ENCODE measurements at regions not wholly inside any gene's neighbourhood (a gene's known extent, or its start where the extent isn't known, plus 50 kb on each side); places are given as distances from the start of the nearest gene placed in this dataset.

GRCh38 chr7:36029853-36030515 lies 123.1 kb upstream of the EEPD1 start:
- intact Hi-C loops (cut with micrococcal nuclease) = loop anchor here (10.0 kb wide), 1 partner anchor 365 kb away; no protein-coding TSS in a partner anchor
- H3K9ac ChIP-seq (replicated peaks; ENCODE audit: extremely low read depth, insufficient read depth, low read length) = no peak overlapping the region

GRCh38 chr7:36032361-36032818 lies 120.7 kb upstream of the EEPD1 start:
- no peak overlapping the region for H3K27ac ChIP-seq (ENCODE audit: insufficient read depth, low read depth, low read length)
- TF ChIP-seq MAX (IDR thresholded peaks at IDR 0.05; ENCODE audit: insufficient read depth, insufficient read length) = no peak
- no peak for TF ChIP-seq EZH2 (IDR thresholded peaks at IDR 0.05; ENCODE audit: borderline replicate concordance, low read depth, low read length, severe bottlenecking)
- TF ChIP-seq CTCF (IDR thresholded peaks at IDR 0.05; ENCODE audit: extremely low read depth in 1 of 2, insufficient read depth in 1 of 2, low read depth in 1 of 2, low read length in 2 of 2) = no peak
- TF ChIP-seq POLR2A (IDR thresholded peaks at IDR 0.05; ENCODE audit: low read depth, low read length) = no peak
- no peak for TF ChIP-seq GATA2 (IDR thresholded peaks at IDR 0.05; ENCODE audit: insufficient read depth, insufficient read length, low read depth, low read length)
- no peak for TF ChIP-seq MYC (IDR thresholded peaks at IDR 0.05; ENCODE audit: low read depth, low read length)
- no peak for TF ChIP-seq POLR2AphosphoS5 (IDR thresholded peaks at IDR 0.05; ENCODE audit: insufficient read depth, low read depth, low read length)
- no peak for TF ChIP-seq JUN (IDR thresholded peaks at IDR 0.05; ENCODE audit: borderline replicate concordance, insufficient read depth, insufficient read length, low read depth)
- TF ChIP-seq FOS (IDR thresholded peaks at IDR 0.05; ENCODE audit: borderline replicate concordance, insufficient read depth, low read length) = no peak
- no peaks in the 10 kb centered on the region for H3K9me3 ChIP-seq (replicated peaks; ENCODE audit: control insufficient read depth, insufficient read depth, low read length)
- ChIA-PET POLR2A (no interaction called here), CTCF (no interaction called here)
- no peak overlapping the region for H3K4me3 ChIP-seq (replicated peaks in 1 of 3; ENCODE audit: insufficient read depth in 1 of 3, low read depth in 1 of 3, low read length in 3 of 3)
- no peak overlapping the region for H2AFZ ChIP-seq (ENCODE audit: low read depth, low read length)
- DNase-seq (ENCODE audit: low read depth, low spot score) (no peak), FAIRE-seq (no peak)
- H3K79me2 ChIP-seq (ENCODE audit: control insufficient read depth, insufficient read depth, low read length) = no peaks in the 10 kb centered on the region
- peaks cover 24 to 29% of the 10 kb centered on the region in 2 experiments for H3K27me3 ChIP-seq (ENCODE audit: control insufficient read depth in 2 of 2, insufficient read depth in 2 of 2, low read length in 2 of 2)
- no peaks in the 10 kb centered on the region for H4K20me1 ChIP-seq (replicated peaks; ENCODE audit: control insufficient read depth, extremely low read depth, insufficient read depth, low read length)
- intact Hi-C loops (cut with micrococcal nuclease) (loop anchor here (10.0 kb wide), 1 partner anchor 362 kb away; no protein-coding TSS in a partner anchor), dilution Hi-C loops (cut with MboI; ENCODE audit: extremely low pct_ligation_motif_present, low sequenced_read_pairs) (no loop called here)
- H3K9me1 ChIP-seq (replicated peaks; ENCODE audit: control insufficient read depth, extremely low read depth, insufficient read depth, low read length) = no peaks in the 10 kb centered on the region
- BruUV-seq (replicated peaks) = no TSS peak
- H3K9ac ChIP-seq (replicated peaks; ENCODE audit: extremely low read depth, insufficient read depth, low read length) = no peak overlapping the region
- no peak overlapping the region for H3K4me2 ChIP-seq (ENCODE audit: insufficient read depth, low read length)
- H3K36me3 ChIP-seq (ENCODE audit: control insufficient read depth in 2 of 2, extremely low read depth in 1 of 2, insufficient read depth in 2 of 2, low read length in 2 of 2) = no peaks in the 10 kb centered on the region
- H3K4me1 ChIP-seq (ENCODE audit: control insufficient read depth, extremely low read depth, insufficient read depth, low read length) = peaks cover 13% of the 10 kb centered on the region

More at GRCh38 chr7:36029853-36030515, 123.1 kb upstream of the EEPD1 start:
- no peaks in the 10 kb centered on the region for H3K4me1 ChIP-seq (ENCODE audit: control insufficient read depth, extremely low read depth, insufficient read depth, low read length)
- H3K4me3 ChIP-seq (replicated peaks in 1 of 3; ENCODE audit: insufficient read depth in 1 of 3, low read depth in 1 of 3, low read length in 3 of 3) = no peak overlapping the region
- no peak overlapping the region for H3K4me2 ChIP-seq (ENCODE audit: insufficient read depth, low read length)
- no peaks in the 10 kb centered on the region for H3K9me1 ChIP-seq (replicated peaks; ENCODE audit: control insufficient read depth, extremely low read depth, insufficient read depth, low read length)
- H3K9me3 ChIP-seq (replicated peaks; ENCODE audit: control insufficient read depth, insufficient read depth, low read length) = no peaks in the 10 kb centered on the region
- H3K36me3 ChIP-seq (ENCODE audit: control insufficient read depth in 2 of 2, extremely low read depth in 1 of 2, insufficient read depth in 2 of 2, low read length in 2 of 2) = no peaks in the 10 kb centered on the region
- H4K20me1 ChIP-seq (replicated peaks; ENCODE audit: control insufficient read depth, extremely low read depth, insufficient read depth, low read length) = no peaks in the 10 kb centered on the region
- no peak for TF ChIP-seq MAX (IDR thresholded peaks at IDR 0.05; ENCODE audit: insufficient read depth, insufficient read length)
- TF ChIP-seq POLR2AphosphoS5 (IDR thresholded peaks at IDR 0.05; ENCODE audit: insufficient read depth, low read depth, low read length) = no peak
- TF ChIP-seq GATA2 (IDR thresholded peaks at IDR 0.05; ENCODE audit: insufficient read depth, insufficient read length, low read depth, low read length) = no peak
- TF ChIP-seq EZH2 (IDR thresholded peaks at IDR 0.05; ENCODE audit: borderline replicate concordance, low read depth, low read length, severe bottlenecking) = no peak
- TF ChIP-seq MYC (IDR thresholded peaks at IDR 0.05; ENCODE audit: low read depth, low read length) = no peak
- no peak for TF ChIP-seq JUN (IDR thresholded peaks at IDR 0.05; ENCODE audit: borderline replicate concordance, insufficient read depth, insufficient read length, low read depth)
- ChIA-PET POLR2A (no interaction called here), CTCF (interaction anchor here (2.2 kb wide), 1 partner anchor 9 kb away, joined by 10 read pairs; no protein-coding TSS in a partner anchor)
- H3K27me3 ChIP-seq (ENCODE audit: control insufficient read depth in 2 of 2, insufficient read depth in 2 of 2, low read length in 2 of 2) = peaks cover 34% of the 10 kb centered on the region in 2 experiments
- no peak overlapping the region for H3K27ac ChIP-seq (ENCODE audit: insufficient read depth, low read depth, low read length)
- FAIRE-seq (no peak), DNase-seq (ENCODE audit: low read depth, low spot score) (no peak)
- dilution Hi-C loops (cut with MboI; ENCODE audit: extremely low pct_ligation_motif_present, low sequenced_read_pairs) = no loop called here
- H3K79me2 ChIP-seq (ENCODE audit: control insufficient read depth, insufficient read depth, low read length) = no peaks in the 10 kb centered on the region
- no TSS peak for BruUV-seq (replicated peaks)
- no peak overlapping the region for H2AFZ ChIP-seq (ENCODE audit: low read depth, low read length)

Data from endothelial cell of umbilical vein (primary cell).